ENCODE measurements at regions not wholly inside any gene's neighbourhood (a gene's known extent, or its start where the extent isn't known, plus 50 kb on each side); places are given as distances from the start of the nearest gene placed in this dataset.

DNA sequence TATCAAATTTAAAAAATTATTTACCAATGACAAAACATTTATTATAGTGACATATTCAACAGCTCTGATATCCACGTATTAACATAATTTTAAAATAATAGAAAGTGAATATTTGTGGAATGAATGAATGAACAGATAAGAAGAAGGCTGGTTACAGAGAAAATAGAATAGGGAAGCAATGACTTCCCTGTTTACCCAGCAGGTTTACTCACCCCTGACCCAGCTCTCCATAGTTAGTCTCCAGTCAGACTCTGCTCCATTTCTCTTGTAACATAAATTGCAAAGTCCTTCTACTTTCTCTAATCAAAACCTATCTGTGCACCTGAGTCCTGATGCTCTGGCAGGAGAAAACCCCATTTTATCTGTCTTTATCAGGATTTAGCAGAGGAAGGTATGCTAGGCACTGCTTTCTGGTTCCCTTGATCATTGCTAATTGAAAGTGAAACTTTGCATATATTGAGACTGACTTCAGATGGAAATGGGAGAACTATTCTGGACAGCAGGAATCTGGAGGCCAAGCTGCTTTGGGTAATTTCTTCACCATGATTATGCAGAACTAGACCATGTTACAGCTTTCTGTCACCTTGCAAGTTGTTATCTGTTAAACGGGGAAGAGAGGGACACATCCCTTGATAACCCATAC, 363.0 kb downstream of the FAT4 start:
- no peaks in the 10 kb centered on the region for H3K27me3 ChIP-seq (replicated peaks; ENCODE audit: insufficient read depth, low read length)
- no peak for TF ChIP-seq EZH2 (optimal IDR thresholded peaks at IDR 0.05; ENCODE audit: low read depth, low read length)
- TF ChIP-seq EZH2phosphoT487 (IDR thresholded peaks at IDR 0.05; ENCODE audit: low read length): no peak
- TF ChIP-seq, protein P1, sequence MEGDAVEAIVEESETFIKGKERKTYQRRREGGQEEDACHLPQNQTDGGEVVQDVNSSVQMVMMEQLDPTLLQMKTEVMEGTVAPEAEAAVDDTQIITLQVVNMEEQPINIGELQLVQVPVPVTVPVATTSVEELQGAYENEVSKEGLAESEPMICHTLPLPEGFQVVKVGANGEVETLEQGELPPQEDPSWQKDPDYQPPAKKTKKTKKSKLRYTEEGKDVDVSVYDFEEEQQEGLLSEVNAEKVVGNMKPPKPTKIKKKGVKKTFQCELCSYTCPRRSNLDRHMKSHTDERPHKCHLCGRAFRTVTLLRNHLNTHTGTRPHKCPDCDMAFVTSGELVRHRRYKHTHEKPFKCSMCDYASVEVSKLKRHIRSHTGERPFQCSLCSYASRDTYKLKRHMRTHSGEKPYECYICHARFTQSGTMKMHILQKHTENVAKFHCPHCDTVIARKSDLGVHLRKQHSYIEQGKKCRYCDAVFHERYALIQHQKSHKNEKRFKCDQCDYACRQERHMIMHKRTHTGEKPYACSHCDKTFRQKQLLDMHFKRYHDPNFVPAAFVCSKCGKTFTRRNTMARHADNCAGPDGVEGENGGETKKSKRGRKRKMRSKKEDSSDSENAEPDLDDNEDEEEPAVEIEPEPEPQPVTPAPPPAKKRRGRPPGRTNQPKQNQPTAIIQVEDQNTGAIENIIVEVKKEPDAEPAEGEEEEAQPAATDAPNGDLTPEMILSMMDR (IDR thresholded peaks at IDR 0.05; ENCODE audit: low read length): no peak
- no peaks in the 10 kb centered on the region for H3K36me3 ChIP-seq (replicated peaks; ENCODE audit: insufficient read depth, low read length)
- H3K4me3 ChIP-seq (ENCODE audit: low read length): no peak overlapping the region
- no peak for DNase-seq
- H3K9ac ChIP-seq (ENCODE audit: low read length): no peak overlapping the region
- H3K79me2 ChIP-seq (ENCODE audit: low read length): no peaks in the 10 kb centered on the region
- H3K9me2 ChIP-seq (replicated peaks; ENCODE audit: insufficient read depth, low read length): no peaks in the 10 kb centered on the region
- no peaks in the 10 kb centered on the region for H3F3A ChIP-seq (ENCODE audit: insufficient read depth, low read length)
- H2AFZ ChIP-seq (ENCODE audit: low read length): no peak overlapping the region
- H3K4me2 ChIP-seq (ENCODE audit: low read depth, low read length): no peak overlapping the region
- no peaks in the 10 kb centered on the region for H3K9me3 ChIP-seq (replicated peaks; ENCODE audit: insufficient read depth, low read length)
- H3K27ac ChIP-seq (ENCODE audit: low read length): no peak overlapping the region
- H3K4me1 ChIP-seq (ENCODE audit: low read length): no peaks in the 10 kb centered on the region
- H4K20me1 ChIP-seq (ENCODE audit: insufficient read depth, low read length): no peaks in the 10 kb centered on the region

DNA sequence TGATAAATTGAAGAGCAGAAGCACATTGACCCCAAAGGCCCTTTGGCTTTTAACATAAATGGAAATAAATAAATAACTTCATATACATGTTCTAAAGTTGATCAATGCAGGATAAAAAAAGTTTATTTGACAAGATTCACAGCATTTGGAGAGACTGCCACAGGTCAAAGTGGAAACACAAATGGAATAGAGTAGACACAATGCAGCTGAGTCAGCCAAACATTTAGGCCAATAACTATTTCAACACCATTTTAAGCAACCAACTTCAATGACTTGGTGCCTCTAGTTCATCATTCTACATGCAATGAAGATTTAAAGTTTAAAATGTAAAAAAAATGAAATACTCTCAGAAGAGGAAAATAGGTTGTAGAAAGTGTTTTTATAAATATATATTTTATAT, 365.2 kb downstream of the FAT4 start:
- no peak overlapping the region for H3K4me2 ChIP-seq (ENCODE audit: low read depth, low read length)
- H3F3A ChIP-seq (ENCODE audit: insufficient read depth, low read length): no peaks in the 10 kb centered on the region
- TF ChIP-seq EZH2phosphoT487 (IDR thresholded peaks at IDR 0.05; ENCODE audit: low read length): no peak
- TF ChIP-seq EZH2 (optimal IDR thresholded peaks at IDR 0.05; ENCODE audit: low read depth, low read length): no peak
- TF ChIP-seq, protein P1 (IDR thresholded peaks at IDR 0.05; ENCODE audit: low read length): no peak
- H2AFZ ChIP-seq (ENCODE audit: low read length): no peak overlapping the region
- no peaks in the 10 kb centered on the region for H3K9me2 ChIP-seq (replicated peaks; ENCODE audit: insufficient read depth, low read length)
- H3K27ac ChIP-seq (ENCODE audit: low read length): no peak overlapping the region
- H3K36me3 ChIP-seq (replicated peaks; ENCODE audit: insufficient read depth, low read length): no peaks in the 10 kb centered on the region
- no peaks in the 10 kb centered on the region for H3K4me1 ChIP-seq (ENCODE audit: low read length)
- H3K4me3 ChIP-seq (ENCODE audit: low read length): no peak overlapping the region
- no peak overlapping the region for H3K9ac ChIP-seq (ENCODE audit: low read length)
- no peaks in the 10 kb centered on the region for H3K9me3 ChIP-seq (replicated peaks; ENCODE audit: insufficient read depth, low read length)
- H4K20me1 ChIP-seq (ENCODE audit: insufficient read depth, low read length): no peaks in the 10 kb centered on the region
- no peak for DNase-seq
- H3K79me2 ChIP-seq (ENCODE audit: low read length): no peaks in the 10 kb centered on the region
- H3K27me3 ChIP-seq (replicated peaks; ENCODE audit: insufficient read depth, low read length): no peaks in the 10 kb centered on the region

- Histone ChIP-seq H3K27ac (ENCODE audit: low read length) (no peak overlapping the region), H3K9me2 (replicated peaks; ENCODE audit: insufficient read depth, low read length) (no peaks in the 10 kb centered on the region), H3K9me3 (replicated peaks; ENCODE audit: insufficient read depth, low read length) (no peaks in the 10 kb centered on the region), H3K4me1 (ENCODE audit: low read length) (no peaks in the 10 kb centered on the region), H3K36me3 (replicated peaks; ENCODE audit: insufficient read depth, low read length) (no peaks in the 10 kb centered on the region), H2AFZ (ENCODE audit: low read length) (no peak overlapping the region), H3K79me2 (ENCODE audit: low read length) (no peaks in the 10 kb centered on the region), H3K9ac (ENCODE audit: low read length) (no peak overlapping the region), H3F3A (ENCODE audit: insufficient read depth, low read length) (no peaks in the 10 kb centered on the region), H3K27me3 (replicated peaks; ENCODE audit: insufficient read depth, low read length) (no peaks in the 10 kb centered on the region), H3K4me3 (ENCODE audit: low read length) (no peak overlapping the region), H3K4me2 (ENCODE audit: low read depth, low read length) (no peak overlapping the region), H4K20me1 (ENCODE audit: insufficient read depth, low read length) (no peaks in the 10 kb centered on the region)
- TF ChIP-seq EZH2 (optimal IDR thresholded peaks at IDR 0.05; ENCODE audit: low read depth, low read length) (no peak), EZH2phosphoT487 (IDR thresholded peaks at IDR 0.05; ENCODE audit: low read length) (no peak)
- TF ChIP-seq, protein P1 (IDR thresholded peaks at IDR 0.05; ENCODE audit: low read length): no peak
- no peak for DNase-seq
Observed at GRCh38 chr4:125681240-125681639, 366.5 kb downstream of the FAT4 start.
